Upper lobe of left lung (tissue), 6 donors: ENCODE measurements at regions not wholly inside any gene's neighbourhood (a gene's known extent, or its start where the extent isn't known, plus 50 kb on each side); places are given as distances from the start of the nearest gene placed in this dataset.
A peak's percentile ranks its signal among the peaks of the same experiment; 100 is the strongest.
"Not testable (repeated sequence)": the region's sequence is repeated elsewhere in the genome, so short reads cannot be mapped to it uniquely, and the experiment has no call there.

ENCODE experiments used
- ATAC-seq, 2 donors: fragments of 200-7000 bp; cut with Tn5 transposase; one replicate each; pipeline ENCODE4 v1.9.1; 2022; ENCODE audit warnings: mild to moderate bottlenecking in 2 of 2, moderate library complexity in 2 of 2; ENCODE audit not compliant: low FRiP score in 2 of 2
- DNase-seq, 2 donors: peaks; one replicate each; pipeline ENCODE4 v3.0.0-alpha.2; 2019 to 2020
- H3K27ac ChIP-seq, 4 donors: fragments of 200-600 bp; sonication (generic); one replicate each; pipeline ENCODE4 v1.5.1; 2016 to 2019
- H3K27me3 ChIP-seq, 4 donors: fragments of 200-600 bp; sonication (generic); one replicate each; pipeline ENCODE4 v1.5.1; 2017 to 2019
- H3K36me3 ChIP-seq, 4 donors: fragments of 200-600 bp; sonication (generic); one replicate each; pipeline ENCODE4 v1.5.1; 2016 to 2019
- H3K4me1 ChIP-seq, 4 donors: fragments of 200-600 bp; sonication (generic); one replicate each; pipeline ENCODE4 v1.5.1; 2018 to 2019
- H3K4me3 ChIP-seq, 4 donors: fragments of 200-600 bp; sonication (generic); one replicate each; pipeline ENCODE4 v1.5.1; 2017 to 2019; ENCODE audit warnings: mild to moderate bottlenecking in 2 of 4, moderate library complexity in 1 of 4
- H3K9me3 ChIP-seq, 4 donors: fragments of 200-600 bp; sonication (generic); one replicate each; pipeline ENCODE4 v1.5.1; 2018 to 2019
- EP300 ChIP-seq, 4 donors: sonication (generic); formaldehyde crosslinking; IDR thresholded peaks; one replicate each; pipeline ENCODE4 v1.5.1; 2017; ENCODE audit warnings: antibody characterized with exemption in 4 of 4, control low read depth in 2 of 4
- POLR2A ChIP-seq, 4 donors: fragments of 450-650 bp; IDR thresholded peaks; one replicate each; pipeline ENCODE4 v1.5.1; 2016 to 2017; ENCODE audit warnings: antibody characterized with exemption in 4 of 4, mild to moderate bottlenecking in 2 of 4
- POLR2AphosphoS5 ChIP-seq, 2 donors: sonication (generic); formaldehyde crosslinking; IDR thresholded peaks; one replicate each; pipeline ENCODE4 v1.5.1; 2017; ENCODE audit warnings: antibody characterized with exemption in 2 of 2
- WGBS, 2 donors: methylation state at CpG; one replicate each; pipeline ENCODE4 v1.1.5; 2017 to 2018; 5-methylcytosine and 5-hydroxymethylcytosine counted together
- TF ChIP-seq, protein P1 (sequence below), 6 experiments: fragments of 450-650 bp in 4 of 6; fragments of 200-600 bp in 2 of 6; sonication (generic) in 2 of 6; IDR thresholded peaks; one replicate each; pipeline ENCODE4 v1.5.1; 2016 to 2019; ENCODE audit warnings: antibody characterized with exemption in 6 of 6
- donor health status: DM: no; HTN: no; CAD: no; lungs with moderate emphysema.
- donor health status: DM: no; HTN: yes; CAD: no; lungs with severe emphysema.

DNA sequence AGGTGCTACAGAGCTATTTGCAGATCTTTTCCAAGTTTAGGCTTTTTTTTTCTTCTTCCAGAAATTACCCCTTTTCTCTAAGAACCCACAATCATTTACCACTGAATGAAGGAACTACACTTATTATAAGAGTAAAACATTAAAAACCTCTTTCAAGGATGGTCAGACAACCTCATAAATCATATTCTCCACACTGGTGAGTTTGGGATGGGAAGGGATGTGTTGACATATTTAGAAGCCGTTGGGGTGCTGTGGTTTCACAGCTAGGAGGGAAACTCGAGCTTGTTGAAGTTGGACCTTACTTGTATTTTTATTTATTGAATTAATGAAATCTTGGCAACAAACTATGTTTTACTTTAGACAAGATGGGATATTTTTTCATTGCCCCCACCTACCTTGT, 289.4 kb upstream of the MEIS1 start:
- DNase-seq = no peak
- Histone ChIP-seq H3K9me3 (peaks cover 0 to 5% (median 0%) of the 10 kb centered on the region in 4 donors), H3K27me3 (no peaks in the 10 kb centered on the region), H3K4me3 (no peak overlapping the region), H3K4me1 (no peaks in the 10 kb centered on the region), H3K27ac (no peak overlapping the region), H3K36me3 (no peaks in the 10 kb centered on the region)
- TF ChIP-seq POLR2A (IDR thresholded peaks at IDR 0.05) = no peak
- no peak for TF ChIP-seq EP300 (IDR thresholded peaks at IDR 0.05)
- TF ChIP-seq, protein P1, sequence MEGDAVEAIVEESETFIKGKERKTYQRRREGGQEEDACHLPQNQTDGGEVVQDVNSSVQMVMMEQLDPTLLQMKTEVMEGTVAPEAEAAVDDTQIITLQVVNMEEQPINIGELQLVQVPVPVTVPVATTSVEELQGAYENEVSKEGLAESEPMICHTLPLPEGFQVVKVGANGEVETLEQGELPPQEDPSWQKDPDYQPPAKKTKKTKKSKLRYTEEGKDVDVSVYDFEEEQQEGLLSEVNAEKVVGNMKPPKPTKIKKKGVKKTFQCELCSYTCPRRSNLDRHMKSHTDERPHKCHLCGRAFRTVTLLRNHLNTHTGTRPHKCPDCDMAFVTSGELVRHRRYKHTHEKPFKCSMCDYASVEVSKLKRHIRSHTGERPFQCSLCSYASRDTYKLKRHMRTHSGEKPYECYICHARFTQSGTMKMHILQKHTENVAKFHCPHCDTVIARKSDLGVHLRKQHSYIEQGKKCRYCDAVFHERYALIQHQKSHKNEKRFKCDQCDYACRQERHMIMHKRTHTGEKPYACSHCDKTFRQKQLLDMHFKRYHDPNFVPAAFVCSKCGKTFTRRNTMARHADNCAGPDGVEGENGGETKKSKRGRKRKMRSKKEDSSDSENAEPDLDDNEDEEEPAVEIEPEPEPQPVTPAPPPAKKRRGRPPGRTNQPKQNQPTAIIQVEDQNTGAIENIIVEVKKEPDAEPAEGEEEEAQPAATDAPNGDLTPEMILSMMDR (IDR thresholded peaks at IDR 0.05) = no peak
- no peak for TF ChIP-seq POLR2AphosphoS5 (IDR thresholded peaks at IDR 0.05)
- ATAC-seq = no peak
- WGBS, 2 donors = 47 to 72% methylated on average over 2 of the region's 2 CpGs

DNA sequence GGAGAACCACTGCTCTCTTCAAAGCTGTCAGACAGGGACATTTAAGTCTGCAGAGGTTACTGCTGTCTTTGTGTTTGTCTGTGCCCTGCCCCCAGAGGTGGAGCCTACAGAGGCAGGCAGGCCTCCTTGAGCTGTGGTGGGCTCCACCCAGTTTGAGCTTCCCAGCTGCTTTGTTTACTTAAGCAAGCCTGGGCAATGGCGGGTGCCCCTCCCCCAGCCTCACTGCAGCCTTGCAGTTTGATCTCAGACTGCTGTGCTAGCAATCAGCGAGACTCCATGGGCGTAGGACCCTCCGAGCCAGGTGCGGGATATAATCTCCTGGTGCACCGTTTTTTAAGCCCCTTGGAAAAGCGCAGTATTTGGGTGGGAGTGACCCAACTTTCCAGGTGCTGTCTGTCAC, 290.6 kb upstream of the MEIS1 start:
- not testable (repeated sequence) for H3K9me3 ChIP-seq, DNase-seq, H3K27ac ChIP-seq, H3K36me3 ChIP-seq, H3K4me3 ChIP-seq, ATAC-seq, H3K4me1 ChIP-seq, H3K27me3 ChIP-seq
- 88 to 92% methylated on average over 4 to 7 of the region's 7 CpGs for WGBS, 2 donors

DNA sequence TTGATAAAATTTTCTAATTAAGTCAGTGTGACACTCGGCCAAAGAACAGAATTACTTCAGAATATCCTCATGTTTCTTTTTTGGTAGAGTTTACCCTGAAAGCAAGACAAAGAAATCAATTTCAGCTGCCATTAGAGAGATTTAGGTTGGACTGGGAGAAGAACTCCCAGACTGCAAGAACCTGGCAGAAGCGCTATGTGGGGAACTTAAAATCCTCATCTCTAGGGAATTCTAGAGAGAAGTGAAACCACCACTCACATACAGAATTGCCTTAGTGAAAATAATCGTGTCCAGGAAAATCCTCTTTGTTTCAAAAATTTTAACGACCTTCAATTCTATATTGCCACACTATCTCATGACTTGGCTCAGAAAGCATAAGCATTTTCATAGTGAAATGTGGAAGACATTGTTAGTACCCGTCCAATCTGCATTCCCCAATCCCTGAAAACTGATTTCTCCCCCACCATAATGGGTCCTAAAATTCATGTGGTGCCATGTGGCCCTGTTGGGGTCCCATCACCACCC, 297.3 kb upstream of the MEIS1 start:
- Histone ChIP-seq H3K27ac (no peak overlapping the region), H3K9me3 (no peaks in the 10 kb centered on the region), H3K4me1 (no peaks in the 10 kb centered on the region), H3K36me3 (no peaks in the 10 kb centered on the region), H3K4me3 (no peak overlapping the region), H3K27me3 (no peaks in the 10 kb centered on the region)
- WGBS, 2 donors = 84% methylated on average over 5 of the region's 5 CpGs
- DNase-seq = no peak
- TF ChIP-seq, protein P1 (IDR thresholded peaks at IDR 0.05) = no peak
- TF ChIP-seq EP300 (IDR thresholded peaks at IDR 0.05) (no peak), POLR2AphosphoS5 (IDR thresholded peaks at IDR 0.05) (no peak)
- ATAC-seq = no peak

DNA sequence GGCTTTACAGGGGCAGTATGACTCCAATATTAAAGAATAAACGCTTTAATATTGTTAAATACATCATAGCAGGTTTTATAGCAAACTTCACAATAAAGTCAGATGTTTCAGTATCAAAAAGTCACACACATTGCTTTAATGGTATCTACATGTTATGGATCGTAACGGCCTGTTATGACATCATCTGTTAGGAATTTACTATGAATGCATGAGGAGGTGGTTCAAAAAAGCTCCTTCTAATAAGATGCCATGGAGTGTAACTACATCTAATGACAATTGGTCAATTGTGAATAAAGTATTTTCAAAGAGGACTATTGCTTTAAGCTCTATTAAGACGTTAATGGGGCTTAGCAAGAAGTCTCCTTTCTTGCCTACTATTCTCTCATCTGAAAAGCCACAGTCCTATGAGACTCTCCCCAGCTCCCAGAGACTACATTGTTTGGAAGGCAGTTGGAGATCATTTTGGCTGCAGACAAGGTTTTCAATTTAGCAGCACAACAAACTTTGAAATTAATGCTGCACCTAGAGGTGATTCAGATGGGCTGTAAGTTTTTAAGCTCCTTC, 300.7 kb upstream of the MEIS1 start:
- H3K4me3 ChIP-seq = no peak overlapping the region
- H3K27ac ChIP-seq = no peak overlapping the region
- no peak for TF ChIP-seq EP300 (IDR thresholded peaks at IDR 0.05)
- TF ChIP-seq POLR2A (IDR thresholded peaks at IDR 0.05) = no peak
- TF ChIP-seq, protein P1 (IDR thresholded peaks at IDR 0.05) = no peak
- no peak for TF ChIP-seq POLR2AphosphoS5 (IDR thresholded peaks at IDR 0.05)
- no peaks in the 10 kb centered on the region for H3K36me3 ChIP-seq
- H3K27me3 ChIP-seq = no peaks in the 10 kb centered on the region
- ATAC-seq (no peak), DNase-seq (no peak)
- WGBS, 2 donors = 52 to 67% methylated on average over 4 of the region's 4 CpGs
- H3K9me3 ChIP-seq = no peaks in the 10 kb centered on the region
- H3K4me1 ChIP-seq = no peaks in the 10 kb centered on the region

DNA sequence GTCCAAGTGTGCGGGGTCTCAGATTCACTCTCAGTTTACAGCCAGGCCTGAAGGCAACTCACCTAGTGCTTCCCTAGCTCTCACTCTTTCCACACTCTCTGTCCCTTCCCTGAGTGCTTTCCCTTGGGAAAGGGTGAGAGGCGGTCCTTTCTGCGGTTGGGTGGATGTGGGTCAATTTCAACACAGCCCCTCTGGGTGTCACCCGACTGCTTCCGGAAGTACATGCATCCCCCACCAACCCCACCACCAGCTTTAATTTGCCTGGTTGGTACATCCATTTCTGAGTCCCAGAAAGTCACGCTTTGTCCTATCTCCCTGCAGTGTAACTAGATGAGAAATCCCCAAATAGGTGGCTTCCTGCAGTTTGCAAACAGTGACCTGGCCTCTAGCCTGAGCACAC, 307.3 kb upstream of the MEIS1 start:
- 85 to 95% methylated on average over 6 of the region's 6 CpGs for WGBS, 2 donors
- DNase-seq = no peak
- ATAC-seq = peak in 1 of 2 donors; percentile 15
- TF ChIP-seq EP300 (IDR thresholded peaks at IDR 0.05) (no peak), POLR2AphosphoS5 (IDR thresholded peaks at IDR 0.05) (no peak), POLR2A (IDR thresholded peaks at IDR 0.05) (no peak)
- TF ChIP-seq, protein P1 (IDR thresholded peaks at IDR 0.05) = no peak
- Histone ChIP-seq H3K4me3 (no peak overlapping the region), H3K27me3 (no peaks in the 10 kb centered on the region), H3K9me3 (no peaks in the 10 kb centered on the region), H3K4me1 (no peaks in the 10 kb centered on the region), H3K36me3 (no peaks in the 10 kb centered on the region), H3K27ac (no peak overlapping the region)
